ENCODE measurements at regions not wholly inside any gene's neighbourhood (a gene's known extent, or its start where the extent isn't known, plus 50 kb on each side); places are given as distances from the start of the nearest gene placed in this dataset.

DNA sequence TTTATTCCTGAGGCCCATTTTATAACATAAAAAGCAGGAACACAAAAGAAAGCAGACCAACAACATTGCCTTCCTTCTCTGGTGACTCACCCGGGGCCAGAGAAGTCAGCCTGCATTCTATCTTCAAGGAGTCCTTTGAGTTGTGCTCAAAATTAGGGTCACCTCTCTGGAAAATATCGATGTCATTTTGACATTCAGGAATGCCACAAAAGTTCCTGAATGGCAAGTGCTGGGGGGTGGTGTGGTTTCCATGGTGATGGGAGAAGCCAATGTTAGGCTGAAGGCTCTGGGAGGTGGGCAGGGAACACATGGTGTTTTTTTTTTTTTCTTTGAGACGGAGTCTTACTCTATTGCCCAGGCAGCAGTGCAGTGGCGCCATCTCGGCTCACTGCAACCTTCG, 159.6 kb downstream of the HAPSTR1 start:
- DNase-seq, result no peak

- no peak for DNase-seq
Observed at GRCh38 chr16:9254863-9255262, 163.4 kb downstream of the HAPSTR1 start.

GRCh38 chr16:9256196-9256595, 164.8 kb downstream of the HAPSTR1 start:
- DNase-seq, result no peak

- no peak for DNase-seq
Observed at GRCh38 chr16:9257843-9258242, 166.4 kb downstream of the HAPSTR1 start.

GRCh38 chr16:9258423-9259051, 167.1 kb downstream of the HAPSTR1 start:
- DNase-seq, result peak; percentile 41

DNA sequence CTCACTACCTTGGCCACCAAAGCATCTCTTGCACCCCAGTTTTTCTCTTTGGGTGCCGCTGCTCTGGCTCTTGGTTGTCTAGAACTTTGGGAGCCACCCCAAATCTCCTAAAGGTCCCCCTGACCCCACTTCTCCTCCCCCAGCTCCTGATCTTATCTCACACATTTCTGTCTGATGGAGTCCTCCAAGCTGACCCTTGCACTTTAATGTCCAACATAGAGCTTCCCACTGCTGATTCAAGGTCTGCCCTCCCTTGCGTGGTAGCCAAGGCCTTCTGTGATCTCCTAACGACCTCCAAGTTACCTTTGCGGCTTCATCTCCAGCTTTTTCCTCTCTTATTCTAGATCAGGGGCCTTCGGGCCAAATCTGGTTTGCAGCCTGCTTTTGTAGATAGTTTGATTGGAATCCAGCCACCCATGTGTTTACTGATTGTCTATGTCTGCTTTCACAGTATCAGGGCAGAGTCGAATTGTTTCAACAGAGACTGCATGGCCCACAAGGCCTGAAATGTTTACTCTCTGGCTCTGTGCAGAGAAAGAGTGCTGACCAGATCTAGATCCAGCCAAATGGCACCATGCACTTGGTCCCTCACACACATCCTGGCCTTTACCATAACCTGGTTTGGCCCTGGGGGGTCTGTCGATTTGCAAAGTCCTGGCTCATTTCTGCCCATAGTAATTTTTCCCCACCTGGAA, 168.6 kb downstream of the HAPSTR1 start:
- peak; percentile 5 for DNase-seq

DNA sequence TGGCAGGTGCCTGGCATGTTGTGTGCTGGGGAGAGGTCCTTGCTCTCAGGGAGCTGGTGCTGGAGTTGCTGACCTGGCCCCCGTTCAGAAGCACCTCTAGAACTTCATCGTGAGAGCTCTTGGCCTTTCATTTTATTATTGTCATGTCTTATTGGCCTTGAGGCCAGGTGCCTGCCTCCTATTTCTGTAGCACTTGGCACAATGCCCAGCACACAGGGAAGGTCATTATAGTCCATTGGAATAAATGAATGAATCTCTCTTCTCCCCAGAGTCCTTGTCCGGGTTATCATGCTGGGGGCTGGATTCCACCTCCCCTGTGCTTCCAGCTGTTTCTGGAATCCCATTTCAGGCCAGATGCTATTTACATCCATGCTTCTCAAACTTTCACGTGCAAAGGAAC, 169.2 kb downstream of the HAPSTR1 start:
- DNase-seq, result peak; percentile 28

DNA sequence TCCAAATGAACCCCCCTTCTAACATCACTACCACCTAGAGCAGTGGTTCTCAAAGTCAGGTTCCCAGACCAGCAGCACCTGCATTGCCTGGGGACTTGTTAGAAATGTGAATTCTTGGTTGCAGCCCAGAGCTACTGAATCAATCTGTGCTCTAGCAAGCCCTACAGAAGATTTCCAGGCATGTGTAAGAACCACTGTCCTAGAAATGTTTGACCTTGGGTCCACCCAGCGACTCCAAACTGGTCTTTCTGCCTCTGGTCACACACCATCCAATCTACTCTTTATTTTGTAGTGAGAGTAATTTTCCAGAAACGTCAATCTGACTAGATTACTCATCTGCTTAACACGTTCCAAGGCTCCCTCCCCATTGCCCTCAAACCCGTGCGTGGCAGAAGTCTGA, 169.9 kb downstream of the HAPSTR1 start:
- no peak for DNase-seq

DNA sequence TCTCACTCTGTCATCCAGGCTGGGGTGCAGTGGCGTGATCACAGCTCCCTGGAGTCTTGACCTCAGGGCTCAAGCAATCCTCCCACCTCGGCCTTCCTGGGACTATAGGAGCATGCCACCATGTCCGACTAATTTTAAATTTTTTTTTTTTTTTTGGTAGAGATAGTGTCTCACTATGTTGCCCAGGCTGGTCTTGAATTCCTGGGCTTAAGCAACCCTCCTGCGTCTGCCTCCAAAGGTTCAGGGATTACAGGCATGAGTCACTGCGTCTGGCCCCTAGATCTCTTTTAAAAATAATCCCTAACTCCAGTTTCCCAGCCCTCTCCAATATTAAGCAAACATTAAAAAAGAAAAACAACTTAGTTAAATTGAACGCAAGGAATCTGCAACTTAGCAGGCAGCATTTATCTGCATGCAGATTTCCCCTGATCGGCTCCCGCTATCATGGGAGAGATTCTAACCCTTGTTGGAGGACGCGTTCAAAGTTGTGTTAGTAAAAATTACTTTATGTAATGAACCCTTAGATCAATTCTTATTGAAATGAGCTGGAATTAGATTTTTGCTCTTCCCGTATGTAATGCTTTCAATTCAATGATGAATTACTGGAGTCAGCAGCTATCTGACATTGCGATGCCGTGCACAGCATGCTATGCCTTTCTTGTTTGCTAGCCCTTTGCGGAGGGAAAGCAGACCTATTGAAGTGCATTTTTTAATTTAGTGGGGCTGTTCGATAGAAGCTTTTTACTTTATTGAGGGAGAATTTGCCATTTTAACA, 171.7 kb downstream of the HAPSTR1 start:
- DNase-seq, result no peak

- no peak for DNase-seq
Observed at GRCh38 chr16:9264067-9264466, 172.6 kb downstream of the HAPSTR1 start.

GRCh38 chr16:9268446-9268845, 177.0 kb downstream of the HAPSTR1 start:
- no peak for DNase-seq

DNA sequence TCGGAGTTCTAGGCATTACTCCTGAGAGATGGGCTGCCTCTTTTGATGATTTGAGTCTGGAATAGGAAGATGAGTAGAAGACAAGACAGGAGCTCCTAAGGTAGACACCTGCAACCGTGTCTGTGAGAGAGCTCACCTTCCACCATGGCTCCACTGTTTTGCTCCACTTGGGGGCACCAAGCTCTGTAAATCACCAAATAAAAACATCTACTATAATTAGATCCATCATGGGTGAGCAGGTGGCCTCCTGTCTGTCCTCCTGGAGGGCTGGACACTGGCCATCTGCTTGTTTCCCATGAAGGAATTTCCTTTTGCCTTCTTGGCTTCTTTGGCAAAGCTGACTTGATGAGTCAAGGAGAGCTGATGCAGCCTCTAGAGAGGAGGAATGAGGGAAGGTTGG, 179.0 kb downstream of the HAPSTR1 start:
- DNase-seq, result no peak

- no peak for DNase-seq
Observed at GRCh38 chr16:9270941-9271340, 179.5 kb downstream of the HAPSTR1 start.

- DNase-seq, result no peak
Observed at GRCh38 chr16:9271841-9272240, 180.4 kb downstream of the HAPSTR1 start.

GRCh38 chr16:9275377-9275776, 183.9 kb downstream of the HAPSTR1 start:
- DNase-seq, result no peak

DNA sequence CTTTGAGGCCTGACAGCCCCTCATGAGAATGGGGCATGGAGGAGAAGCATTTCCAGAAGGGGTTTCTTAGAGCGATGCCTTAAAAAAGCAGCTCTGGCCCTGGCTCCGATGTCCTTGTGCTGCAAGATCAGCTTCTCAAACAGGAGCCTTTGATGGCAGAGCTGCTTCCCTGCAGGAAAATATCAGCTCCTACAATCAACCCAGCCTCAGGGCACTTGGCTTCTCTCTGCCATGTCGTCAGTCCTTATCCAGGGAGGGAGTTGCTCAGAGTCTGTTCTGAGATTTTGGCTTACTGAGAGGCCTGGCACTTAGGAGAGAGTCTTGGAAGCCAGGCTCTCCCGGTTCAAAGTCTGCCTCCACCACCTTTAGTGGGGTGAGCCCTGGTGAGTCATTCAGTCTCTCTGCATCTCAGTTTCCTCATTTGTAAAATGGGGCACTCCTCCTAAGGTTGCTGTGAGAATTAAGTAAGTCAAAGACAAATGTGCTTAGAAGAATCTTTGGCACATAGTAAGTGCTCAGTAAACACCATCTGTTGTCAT, 184.4 kb downstream of the HAPSTR1 start:
- DNase-seq, result no peak

DNA sequence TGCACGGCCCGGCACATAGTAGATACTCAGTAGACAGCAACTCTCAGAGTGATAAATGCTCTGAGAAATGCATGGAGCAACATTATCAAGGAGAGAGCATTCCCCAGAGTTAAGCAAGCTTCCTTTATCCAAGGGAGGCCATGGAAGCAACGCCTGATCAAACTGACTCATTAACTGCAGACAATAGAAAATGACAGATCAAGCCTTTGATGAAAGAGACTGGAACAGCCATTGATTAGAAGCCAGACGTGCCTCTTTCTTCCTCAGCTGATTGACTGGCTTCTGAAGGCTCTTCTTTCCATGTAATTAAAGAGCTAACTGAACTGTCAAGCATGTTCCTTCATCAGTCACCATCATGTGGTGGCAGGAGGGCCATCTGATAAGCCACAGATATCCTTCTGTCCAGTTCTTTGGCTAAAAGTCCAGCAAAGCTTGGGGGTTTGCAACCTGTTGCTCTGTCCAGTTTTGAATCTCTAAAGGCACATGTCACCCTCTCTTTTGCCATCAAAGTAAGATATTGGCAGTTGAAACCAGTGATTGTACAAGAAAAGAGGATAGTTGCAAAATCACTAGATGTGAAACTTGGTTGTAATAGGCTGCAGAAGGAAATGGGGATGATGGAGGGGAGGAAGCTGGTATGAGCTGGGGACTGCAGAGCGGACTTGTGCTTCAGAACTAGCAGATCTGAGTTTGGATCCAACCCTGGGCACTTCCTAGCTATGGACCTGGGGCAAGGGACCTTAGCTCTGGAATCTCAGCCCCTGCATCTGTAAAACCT, 188.0 kb downstream of the HAPSTR1 start:
- DNase-seq, result no peak

DNA sequence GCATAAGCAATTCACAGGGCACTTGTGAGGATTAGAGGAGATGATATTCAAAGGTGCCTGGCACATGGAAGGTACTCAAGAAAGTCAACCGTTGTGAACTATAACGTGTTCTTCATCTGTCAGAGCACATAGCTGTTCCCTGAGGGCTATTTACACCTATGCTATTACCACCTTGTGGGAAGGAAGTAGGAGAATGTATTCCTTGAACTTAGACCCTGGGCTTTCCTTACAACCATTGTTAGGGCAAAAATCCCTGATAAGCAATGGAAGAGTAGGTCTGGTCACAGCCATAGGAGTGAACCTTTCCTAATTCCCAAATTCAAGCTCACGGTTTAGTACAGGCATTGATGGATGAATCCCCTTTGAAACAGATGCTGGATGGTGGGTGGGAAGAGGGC, 188.6 kb downstream of the HAPSTR1 start:
- no peak for DNase-seq

DNA sequence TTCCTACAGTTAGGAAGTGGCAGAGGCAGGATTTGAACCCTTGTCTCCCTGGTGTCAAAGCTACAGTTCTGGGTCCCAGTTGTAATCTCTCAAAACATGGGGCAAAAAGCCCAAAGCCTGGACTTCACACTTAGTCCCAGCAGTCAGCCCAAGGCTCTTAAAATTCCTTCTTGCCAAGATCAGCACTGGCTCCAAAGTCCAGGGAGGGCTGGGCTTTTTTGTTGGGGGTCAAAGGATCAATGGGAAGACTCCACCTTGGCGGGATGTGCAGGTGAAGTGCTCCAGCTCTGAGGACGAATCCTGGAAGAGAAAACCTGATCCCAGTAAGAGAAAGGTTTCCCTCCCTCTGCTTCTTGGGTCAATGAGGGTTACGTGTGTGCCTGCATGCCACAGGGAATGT, 195.5 kb downstream of the HAPSTR1 start:
- no peak for DNase-seq

DNA sequence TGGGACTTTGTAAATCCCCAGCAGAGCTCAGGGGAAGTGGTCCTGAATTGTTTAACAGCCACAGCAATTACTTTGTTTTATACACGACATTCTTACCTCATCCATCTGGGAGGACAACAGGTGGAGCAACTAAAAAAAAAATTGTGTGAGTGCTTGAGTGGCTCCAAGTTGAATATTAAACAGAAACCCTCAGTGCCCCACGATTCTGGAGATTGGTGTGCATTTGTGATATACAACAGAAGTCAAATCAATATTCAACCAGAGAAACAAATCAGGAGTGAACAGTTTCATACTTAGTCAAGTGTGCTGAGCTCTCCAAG, 204.8 kb downstream of the HAPSTR1 start:
- DNase-seq, result no peak

GRCh38 chr16:9297437-9298113, 206.1 kb downstream of the HAPSTR1 start:
- DNase-seq, result peak; percentile 24

DNA sequence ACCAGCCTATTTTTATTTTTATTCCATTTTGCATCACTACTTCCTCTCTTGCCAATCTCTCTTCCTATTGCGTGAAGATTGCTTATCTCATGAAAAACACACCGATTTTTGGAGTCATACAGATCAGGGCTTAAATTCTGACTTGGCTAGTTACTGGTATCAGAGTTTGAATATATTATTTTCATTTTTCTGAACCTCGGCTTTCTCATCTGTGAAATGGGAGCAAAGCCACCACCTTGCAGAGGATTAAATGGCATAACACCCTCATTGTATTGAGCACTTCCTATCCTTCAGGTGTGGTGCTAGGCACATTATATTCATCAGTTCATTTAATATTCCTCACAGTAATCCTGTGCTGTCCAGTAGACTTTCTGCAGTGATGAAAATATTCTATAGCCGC, 208.8 kb downstream of the HAPSTR1 start:
- no peak for DNase-seq
